ENCODE measurements at regions not wholly inside any gene's neighbourhood (a gene's known extent, or its start where the extent isn't known, plus 50 kb on each side); places are given as distances from the start of the nearest gene placed in this dataset.

- TF ChIP-seq CTCF (IDR thresholded peaks at IDR 0.05): no peak
- no peak for TF ChIP-seq EP300 (IDR thresholded peaks at IDR 0.05)
- no peak for TF ChIP-seq POLR2A (IDR thresholded peaks at IDR 0.05)
Measured at GRCh38 chr7:67894746-67895145, 898.1 kb downstream of the TYW1 start.

All from ovary (tissue), 3 donors.